ENCODE measurements at regions not wholly inside any gene's neighbourhood (a gene's known extent, or its start where the extent isn't known, plus 50 kb on each side); places are given as distances from the start of the nearest gene placed in this dataset.
"Not testable (repeated sequence)": the region's sequence is repeated elsewhere in the genome, so short reads cannot be mapped to it uniquely, and the experiment has no call there.

DNA sequence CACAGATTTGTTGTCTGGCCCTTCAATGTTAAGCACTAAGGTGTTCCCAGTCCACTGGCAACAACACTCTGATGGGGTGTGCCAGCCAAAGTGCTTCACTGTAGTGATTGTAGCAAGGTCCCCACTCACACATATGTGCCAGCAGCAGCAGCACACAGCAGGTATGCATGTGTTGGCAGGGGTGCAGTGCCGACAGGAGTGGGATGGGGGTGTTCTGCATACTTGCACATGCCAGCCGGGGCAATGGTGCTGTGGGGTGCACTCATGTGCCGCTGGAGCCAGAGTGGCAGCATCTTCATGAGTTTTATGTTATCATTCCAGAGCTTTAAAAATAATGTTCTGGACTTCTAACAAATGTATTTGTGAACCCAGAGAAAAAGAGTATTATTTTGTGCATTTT, 148.1 kb downstream of the TP53TG3D start:
- ATAC-seq; intact Hi-C loops (cut with DNase I): not testable (repeated sequence)
- peak; percentile 56 for DNase-seq (ENCODE audit: missing footprints)
